EL (cell line): ENCODE measurements at regions not wholly inside any gene's neighbourhood (a gene's known extent, or its start where the extent isn't known, plus 50 kb on each side); places are given as distances from the start of the nearest gene placed in this dataset.

ENCODE experiments used
- DNase-seq: peaks from one replicate; pipeline ENCODE4 v3.0.0-alpha.2; 2016

GRCh38 chr13:74865656-74866055 is 616.3 kb downstream of the TBC1D4 start:
- DNase-seq = no peak

GRCh38 chr13:74860789-74861188 is 621.2 kb downstream of the TBC1D4 start:
- no peak for DNase-seq

- no peak for DNase-seq
Observed at GRCh38 chr13:74850893-74851292, 631.1 kb downstream of the TBC1D4 start.

- DNase-seq = no peak
Observed at GRCh38 chr13:74847966-74848365, 634.0 kb downstream of the TBC1D4 start.

- DNase-seq = no peak
Observed at GRCh38 chr13:74845806-74846205, 636.2 kb downstream of the TBC1D4 start.

- no peak for DNase-seq
Observed at GRCh38 chr13:74841651-74842050, 640.3 kb downstream of the TBC1D4 start.

GRCh38 chr13:74841123-74841522 is 640.8 kb downstream of the TBC1D4 start:
- DNase-seq = no peak

- DNase-seq = peak; percentile 1
Observed at GRCh38 chr13:74839656-74840055, 642.3 kb downstream of the TBC1D4 start.

- DNase-seq = no peak
Observed at GRCh38 chr13:74838096-74838495, 643.9 kb downstream of the TBC1D4 start.

- DNase-seq = no peak
Observed at GRCh38 chr13:74836628-74837027, 645.3 kb downstream of the TBC1D4 start.

- DNase-seq = no peak
Observed at GRCh38 chr13:74835579-74835978, 646.4 kb downstream of the TBC1D4 start.

GRCh38 chr13:74825938-74826246 is 656.1 kb downstream of the TBC1D4 start:
- no peak for DNase-seq

- peak; percentile 83 for DNase-seq
Observed at GRCh38 chr13:74825152-74825937, 656.6 kb downstream of the TBC1D4 start.

GRCh38 chr13:74820809-74821208 is 661.2 kb downstream of the TBC1D4 start:
- no peak for DNase-seq

GRCh38 chr13:74819549-74819948 is 662.4 kb downstream of the TBC1D4 start:
- DNase-seq = no peak

- no peak for DNase-seq
Observed at GRCh38 chr13:74816737-74817136, 665.2 kb downstream of the TBC1D4 start.

- DNase-seq = no peak
Observed at GRCh38 chr13:74796157-74796556, 662.0 kb upstream of the KLF12 start.

GRCh38 chr13:74795526-74795925 is 661.3 kb upstream of the KLF12 start:
- DNase-seq = no peak

GRCh38 chr13:74794582-74794981 is 660.4 kb upstream of the KLF12 start:
- DNase-seq = no peak

- no peak for DNase-seq
Observed at GRCh38 chr13:74794147-74794546, 659.9 kb upstream of the KLF12 start.

- no peak for DNase-seq
Observed at GRCh38 chr13:74784959-74785358, 650.8 kb upstream of the KLF12 start.

- peak; percentile 36 for DNase-seq
Observed at GRCh38 chr13:74778946-74779345, 644.7 kb upstream of the KLF12 start.

- DNase-seq = no peak
Observed at GRCh38 chr13:74778087-74778486, 643.9 kb upstream of the KLF12 start.

- peak; percentile 49 for DNase-seq
Observed at GRCh38 chr13:74774264-74774663, 640.1 kb upstream of the KLF12 start.

GRCh38 chr13:74773248-74773647 is 639.0 kb upstream of the KLF12 start:
- no peak for DNase-seq
